ENCODE measurements at regions not wholly inside any gene's neighbourhood (a gene's known extent, or its start where the extent isn't known, plus 50 kb on each side); places are given as distances from the start of the nearest gene placed in this dataset.

GRCh38 chr22:47994601-47995263 lies 1232.3 kb downstream of the TBC1D22A start:
- TF ChIP-seq POLR2AphosphoS5 (IDR thresholded peaks at IDR 0.05) (no peak), CTCF (IDR thresholded peaks at IDR 0.05) (no peak)
